ENCODE measurements at regions not wholly inside any gene's neighbourhood (a gene's known extent, or its start where the extent isn't known, plus 50 kb on each side); places are given as distances from the start of the nearest gene placed in this dataset.

DNA sequence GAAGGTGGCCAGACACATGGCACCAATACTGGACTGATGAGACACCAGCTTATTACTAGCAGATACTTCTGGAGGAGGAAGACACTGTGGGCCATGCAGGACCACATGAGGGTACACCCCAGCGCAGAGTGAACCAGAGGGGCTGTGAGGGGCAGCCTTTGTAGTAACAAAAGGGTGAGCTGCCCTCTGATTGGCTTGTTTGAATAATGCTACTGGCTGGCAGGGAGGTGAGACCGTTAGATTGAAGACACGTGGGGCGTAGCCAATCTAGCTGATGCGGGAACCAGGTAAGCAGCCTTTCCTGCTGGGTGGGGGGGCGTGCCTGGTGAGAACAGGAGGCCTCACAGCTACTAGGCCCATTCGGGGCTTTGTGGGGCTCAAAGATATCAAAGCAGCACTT is 102.8 kb upstream of the SEC14L1 start:
- WGBS, 5 donors: 86 to 90% (median 88%) methylated on average over 6 to 7 of the region's 7 CpGs
- no peak for DNase-seq

DNA sequence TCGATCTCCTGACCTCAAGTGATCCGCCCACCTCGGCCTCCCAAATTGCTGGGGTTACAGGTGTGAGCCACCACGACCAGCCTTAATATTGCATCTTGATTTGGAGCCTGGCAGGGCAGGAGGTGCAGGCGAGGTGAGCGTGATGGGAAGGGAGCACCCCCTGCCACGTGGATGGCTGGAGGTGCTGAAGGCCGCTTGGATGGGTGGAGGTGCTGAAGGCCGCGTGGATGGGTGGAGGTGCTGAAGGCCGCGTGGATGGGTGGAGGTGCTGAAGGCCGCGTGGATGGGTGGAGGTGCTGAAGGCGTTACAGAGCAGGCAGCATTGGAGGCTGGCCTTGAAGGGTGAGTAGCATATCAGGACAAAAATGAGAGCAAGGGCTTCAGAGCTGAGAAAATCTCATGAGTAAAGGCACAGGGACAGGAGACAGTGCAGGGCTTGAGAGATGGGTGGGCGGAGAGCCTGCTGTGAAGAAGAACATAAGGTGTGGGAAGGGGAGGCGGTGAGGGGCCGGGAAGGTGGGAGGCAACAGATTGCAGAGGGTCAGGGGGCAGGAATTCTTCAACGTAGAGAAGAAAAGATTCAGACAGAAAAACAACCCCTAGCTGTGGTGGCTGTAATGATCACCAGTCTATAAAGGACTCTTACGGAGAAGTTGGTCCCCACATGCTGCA is 101.7 kb upstream of the SEC14L1 start:
- Histone ChIP-seq H3K4me1 (peaks cover 0 to 16% (median 9%) of the 10 kb centered on the region in 6 donors), H3K4me3 (no peak overlapping the region), H3K36me3 (no peaks in the 10 kb centered on the region), H3K27me3 (replicated peaks in 1 of 7) (peaks cover 0 to 49% (median 0%) of the 10 kb centered on the region in 7 donors), H3K9me3 (no peaks in the 10 kb centered on the region), H3K27ac (no peak overlapping the region)
- no peak for DNase-seq
- no peak for TF ChIP-seq POLR2AphosphoS5 (IDR thresholded peaks at IDR 0.05)
- TF ChIP-seq, protein P1, sequence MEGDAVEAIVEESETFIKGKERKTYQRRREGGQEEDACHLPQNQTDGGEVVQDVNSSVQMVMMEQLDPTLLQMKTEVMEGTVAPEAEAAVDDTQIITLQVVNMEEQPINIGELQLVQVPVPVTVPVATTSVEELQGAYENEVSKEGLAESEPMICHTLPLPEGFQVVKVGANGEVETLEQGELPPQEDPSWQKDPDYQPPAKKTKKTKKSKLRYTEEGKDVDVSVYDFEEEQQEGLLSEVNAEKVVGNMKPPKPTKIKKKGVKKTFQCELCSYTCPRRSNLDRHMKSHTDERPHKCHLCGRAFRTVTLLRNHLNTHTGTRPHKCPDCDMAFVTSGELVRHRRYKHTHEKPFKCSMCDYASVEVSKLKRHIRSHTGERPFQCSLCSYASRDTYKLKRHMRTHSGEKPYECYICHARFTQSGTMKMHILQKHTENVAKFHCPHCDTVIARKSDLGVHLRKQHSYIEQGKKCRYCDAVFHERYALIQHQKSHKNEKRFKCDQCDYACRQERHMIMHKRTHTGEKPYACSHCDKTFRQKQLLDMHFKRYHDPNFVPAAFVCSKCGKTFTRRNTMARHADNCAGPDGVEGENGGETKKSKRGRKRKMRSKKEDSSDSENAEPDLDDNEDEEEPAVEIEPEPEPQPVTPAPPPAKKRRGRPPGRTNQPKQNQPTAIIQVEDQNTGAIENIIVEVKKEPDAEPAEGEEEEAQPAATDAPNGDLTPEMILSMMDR (IDR thresholded peaks at IDR 0.05 in 8 of 11, conservative IDR thresholded peaks at IDR 0.05 in 3 of 11): no peak
- no peak for TF ChIP-seq POLR2A (IDR thresholded peaks at IDR 0.05)
- intact Hi-C loops (cut with DNase I; ENCODE audit: low total_unique reads): no loop called here
- WGBS, 5 donors: 77 to 83% (median 82%) methylated on average over 20 of the region's 20 CpGs

More for the DNA sequence above, 102.8 kb upstream of the SEC14L1 start:
- H3K4me3 ChIP-seq: no peak overlapping the region
- intact Hi-C loops (cut with DNase I; ENCODE audit: low total_unique reads): no loop called here
- no peaks in the 10 kb centered on the region for H3K36me3 ChIP-seq
- H3K9me3 ChIP-seq: no peaks in the 10 kb centered on the region
- H3K27me3 ChIP-seq (replicated peaks in 1 of 7): peaks cover 0 to 51% (median 0%) of the 10 kb centered on the region in 7 donors
- TF ChIP-seq POLR2AphosphoS5 (IDR thresholded peaks at IDR 0.05): no peak
- TF ChIP-seq POLR2A (IDR thresholded peaks at IDR 0.05): no peak
- TF ChIP-seq, protein P1 (IDR thresholded peaks at IDR 0.05 in 8 of 11, conservative IDR thresholded peaks at IDR 0.05 in 3 of 11): no peak
- H3K27ac ChIP-seq: no peak overlapping the region
- H3K4me1 ChIP-seq: peaks cover 0 to 16% (median 9%) of the 10 kb centered on the region in 6 donors

DNA sequence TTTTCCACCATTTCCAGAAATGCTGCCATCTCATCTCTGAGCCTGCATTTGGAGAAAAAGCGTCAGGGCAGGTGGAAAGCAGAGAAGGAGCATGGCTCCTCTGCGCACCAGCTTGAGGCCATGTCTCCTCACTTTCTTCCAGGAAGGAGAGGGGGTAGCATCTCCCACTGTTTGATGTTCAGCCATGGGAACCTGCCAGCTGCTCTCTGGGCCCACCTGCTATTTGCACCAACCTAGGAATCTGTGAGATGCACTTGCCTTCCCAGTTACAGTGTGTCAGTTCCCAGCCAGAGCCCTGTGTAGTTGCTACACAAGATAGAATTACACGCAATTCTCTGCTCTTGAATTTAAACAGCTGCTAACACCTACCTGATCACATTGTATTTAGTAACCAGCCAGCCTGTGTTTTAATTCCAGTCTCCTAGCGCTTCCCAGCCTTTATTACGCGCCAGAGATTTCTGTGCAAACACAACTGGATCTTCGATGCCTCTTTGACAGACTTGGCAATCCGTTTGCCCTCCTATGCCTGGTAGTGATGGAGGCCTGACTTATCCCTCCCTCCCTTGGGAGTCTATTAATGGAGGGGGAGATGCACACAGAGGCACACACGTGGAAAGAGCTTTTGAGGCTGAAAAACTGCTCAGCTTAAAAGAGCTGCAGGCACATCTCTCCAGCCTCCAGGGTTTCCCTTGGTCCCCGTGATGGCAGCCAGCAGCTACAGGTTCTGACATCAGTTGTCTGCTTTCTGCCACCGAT is 98.1 kb upstream of the SEC14L1 start:
- TF ChIP-seq POLR2AphosphoS5 (IDR thresholded peaks at IDR 0.05) (no peak), POLR2A (IDR thresholded peaks at IDR 0.05) (no peak)
- TF ChIP-seq, protein P1 (IDR thresholded peaks at IDR 0.05 in 8 of 11, conservative IDR thresholded peaks at IDR 0.05 in 3 of 11): no peak
- WGBS, 5 donors: 79 to 90% (median 85%) methylated on average over 11 of the region's 11 CpGs

DNA sequence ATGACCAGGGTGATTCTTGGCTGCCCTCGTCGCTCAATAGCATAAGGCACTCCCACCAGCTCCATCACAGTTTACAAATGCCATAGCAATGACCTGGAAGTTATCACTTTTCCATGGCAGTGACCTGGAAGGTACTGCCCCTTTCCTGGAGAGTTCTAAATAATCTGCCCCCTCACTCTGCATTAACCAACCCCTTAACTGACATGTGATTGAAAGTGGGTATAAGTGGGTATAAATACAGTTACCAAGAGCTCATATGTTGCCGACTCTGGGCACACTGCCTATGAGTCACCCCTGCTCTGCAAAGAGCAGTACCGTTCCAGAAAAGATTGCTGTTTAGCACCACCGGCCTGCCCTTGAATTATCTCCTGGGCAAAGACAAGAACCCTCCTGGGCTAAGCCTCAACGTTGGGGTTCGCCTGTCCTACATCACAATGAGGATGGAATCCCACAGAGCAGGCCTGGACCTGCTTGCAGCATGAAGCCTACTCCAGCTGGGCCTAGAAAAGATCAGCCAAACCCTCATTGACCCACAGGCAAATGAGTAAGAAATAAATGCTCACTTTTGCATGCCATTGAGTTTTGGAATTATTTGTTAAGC is 95.2 kb upstream of the SEC14L1 start:
- 71 to 93% (median 90%) methylated on average over 7 of the region's 7 CpGs for WGBS, 5 donors
- intact Hi-C loops (cut with DNase I; ENCODE audit: low total_unique reads): no loop called here
- no peak for DNase-seq

More for the DNA sequence above, 98.1 kb upstream of the SEC14L1 start:
- intact Hi-C loops (cut with DNase I; ENCODE audit: low total_unique reads): no loop called here
- no peak for DNase-seq
- no peaks in the 10 kb centered on the region for H3K36me3 ChIP-seq
- peaks cover 0 to 4% (median under 1%) of the 10 kb centered on the region in 6 donors for H3K4me1 ChIP-seq
- H3K4me3 ChIP-seq: no peak overlapping the region
- H3K27ac ChIP-seq: no peak overlapping the region
- peaks cover 0 to 12% (median 0%) of the 10 kb centered on the region in 7 donors for H3K27me3 ChIP-seq (replicated peaks in 1 of 7)
- no peaks in the 10 kb centered on the region for H3K9me3 ChIP-seq

More for the DNA sequence above, 95.2 kb upstream of the SEC14L1 start:
- no peak overlapping the region for H3K4me3 ChIP-seq
- no peaks in the 10 kb centered on the region for H3K4me1 ChIP-seq
- peaks cover 0 to 9% (median 0%) of the 10 kb centered on the region in 7 donors for H3K27me3 ChIP-seq (replicated peaks in 1 of 7)
- TF ChIP-seq, protein P1 (IDR thresholded peaks at IDR 0.05 in 8 of 11, conservative IDR thresholded peaks at IDR 0.05 in 3 of 11): no peak
- TF ChIP-seq POLR2A (IDR thresholded peaks at IDR 0.05) (no peak), POLR2AphosphoS5 (IDR thresholded peaks at IDR 0.05) (no peak)
- no peak overlapping the region for H3K27ac ChIP-seq
- H3K36me3 ChIP-seq: no peaks in the 10 kb centered on the region
- no peaks in the 10 kb centered on the region for H3K9me3 ChIP-seq
